KBM-7 (cell line): ENCODE measurements at regions not wholly inside any gene's neighbourhood (a gene's known extent, or its start where the extent isn't known, plus 50 kb on each side); places are given as distances from the start of the nearest gene placed in this dataset.
"Not testable (repeated sequence)": the region's sequence is repeated elsewhere in the genome, so short reads cannot be mapped to it uniquely, and the experiment has no call there.

Experiments
- DNase-seq: peaks from one replicate; pipeline ENCODE4 v3.0.0-alpha.2; 2015
- in situ Hi-C: fragments of 300-500 bp; cut with MboI; formaldehyde crosslinking; loops from 2 replicates; pipeline ENCODE4 v1.14.3; 2020; ENCODE audit warnings: low sequenced_read_pairs, low pct_unique_long_range_greater_than_20kb, mixed read lengths

- DNase-seq, result no peak
- in situ Hi-C loops, result no loop called here
These were observed 1203.9 kb downstream of the AMY1C start for GRCh38 chr1:104953555-104953954.

GRCh38 chr1:104973516-104973915 is 1223.8 kb downstream of the AMY1C start:
- in situ Hi-C loops, result no loop called here
- no peak for DNase-seq

GRCh38 chr1:104979651-104980050 is 1230.0 kb downstream of the AMY1C start:
- DNase-seq, result no peak
- in situ Hi-C loops, result no loop called here

GRCh38 chr1:104987210-104987609 is 1237.5 kb downstream of the AMY1C start:
- in situ Hi-C loops, result no loop called here
- DNase-seq, result peak; percentile 15

- in situ Hi-C loops, result no loop called here
- no peak for DNase-seq
These were observed 1239.3 kb downstream of the AMY1C start for GRCh38 chr1:104989012-104989411.

- no peak for DNase-seq
- in situ Hi-C loops, result no loop called here
These were observed 1242.0 kb downstream of the AMY1C start for GRCh38 chr1:104991702-104992101.

- in situ Hi-C loops, result no loop called here
- no peak for DNase-seq
These were observed 1251.1 kb downstream of the AMY1C start for GRCh38 chr1:105000793-105001192.

GRCh38 chr1:105004515-105004914 is 1254.8 kb downstream of the AMY1C start:
- no peak for DNase-seq
- in situ Hi-C loops, result no loop called here

- in situ Hi-C loops, result no loop called here
- no peak for DNase-seq
These were observed 1256.0 kb downstream of the AMY1C start for GRCh38 chr1:105005594-105006195.

- no peak for DNase-seq
- in situ Hi-C loops, result no loop called here
These were observed 1267.9 kb downstream of the AMY1C start for GRCh38 chr1:105017587-105017986.

GRCh38 chr1:105023719-105024118 is 1274.0 kb downstream of the AMY1C start:
- DNase-seq, result no peak
- in situ Hi-C loops, result no loop called here

GRCh38 chr1:105027838-105028471 is 1278.3 kb downstream of the AMY1C start:
- DNase-seq, result peak; percentile 7
- in situ Hi-C loops, result no loop called here

GRCh38 chr1:105072446-105072845 is 1322.7 kb downstream of the AMY1C start:
- no peak for DNase-seq
- in situ Hi-C loops, result no loop called here

GRCh38 chr1:105072850-105073249 is 1323.2 kb downstream of the AMY1C start:
- in situ Hi-C loops, result no loop called here

GRCh38 chr1:105073660-105074059 is 1324.0 kb downstream of the AMY1C start:
- in situ Hi-C loops, result no loop called here
- no peak for DNase-seq

More at GRCh38 chr1:105072850-105073249, 1323.2 kb downstream of the AMY1C start:
- DNase-seq, result no peak

- DNase-seq, result no peak
- in situ Hi-C loops, result no loop called here
These were observed 1333.9 kb downstream of the AMY1C start for GRCh38 chr1:105083611-105084010.

- in situ Hi-C loops, result no loop called here
- DNase-seq, result no peak
These were observed 1337.8 kb downstream of the AMY1C start for GRCh38 chr1:105087506-105087905.

GRCh38 chr1:105088166-105088565 is 1338.5 kb downstream of the AMY1C start:
- in situ Hi-C loops, result no loop called here
- no peak for DNase-seq

GRCh38 chr1:105093893-105094292 is 1344.2 kb downstream of the AMY1C start:
- DNase-seq, in situ Hi-C loops: not testable (repeated sequence)

- in situ Hi-C loops, result no loop called here
These were observed 1350.4 kb downstream of the AMY1C start for GRCh38 chr1:105100102-105100501.

GRCh38 chr1:105101261-105101660 is 1351.6 kb downstream of the AMY1C start:
- in situ Hi-C loops, result no loop called here
- DNase-seq, result no peak

More at GRCh38 chr1:105100102-105100501, 1350.4 kb downstream of the AMY1C start:
- DNase-seq, result no peak
